GM12878 (cell line): ENCODE measurements at regions not wholly inside any gene's neighbourhood (a gene's known extent, or its start where the extent isn't known, plus 50 kb on each side); places are given as distances from the start of the nearest gene placed in this dataset.
A peak's percentile ranks its signal among the peaks of the same experiment; 100 is the strongest.

Experiments used
- ATAC-seq: fragments of 200-7000 bp; cut with Tn5 transposase; 3 replicates; pipeline ENCODE4 v1.9.1; 2020; ENCODE audit warnings: mild to moderate bottlenecking, moderate library complexity
- BruUV-seq: library from RNA; stranded (reverse); fragments of 400-500 nt; replicated peaks from 2 replicates; lab custom pipeline; 2021; lab: Mats Ljungman, UMichigan
- CTCF ChIA-PET: fragments of 300-600 bp; sonication (Branson Sonifier 250); formaldehyde crosslinking; extraction: SDS; loops from one replicate; lab custom pipeline; 2021; ENCODE audit warnings: inconsistent platforms; lab: Yijun Ruan, JAX
- POLR2A ChIA-PET: fragments of 350-600 bp; formaldehyde crosslinking; extraction: SDS; loops from one replicate; lab custom pipeline; 2021; ENCODE audit warnings: inconsistent platforms; lab: Charles Lee
- RAD21 ChIA-PET: fragments of 300-600 bp; sonication (Branson Sonifier 250); formaldehyde crosslinking; loops from one replicate; lab custom pipeline; 2023; ENCODE audit warnings: antibody characterized with exemption; ENCODE audit not compliant: unreplicated experiment; lab: Charles Lee
- SMC1A ChIA-PET: fragments of 300-600 bp; sonication (Branson Sonifier 250); formaldehyde crosslinking; loops from one replicate; lab custom pipeline; 2023; ENCODE audit not compliant: unreplicated experiment, uncharacterized antibody; lab: Charles Lee
- DNase-seq: peaks from one replicate; pipeline ENCODE4 v3.0.0-alpha.2; 2011; ENCODE audit warnings: low read depth, low spot score
- FAIRE-seq: peaks from 3 replicates; lab custom pipeline; 2011; peaks lifted over from hg19 to GRCh38; lab: Jason Lieb, UNC
- H2AFZ ChIP-seq: 2 replicates; pipeline ENCODE4 v1.6.0; 2011; ENCODE audit warnings: low read depth, low read length, control low read depth; ENCODE audit not compliant: control insufficient read depth
- H3K27ac ChIP-seq: 2 replicates; pipeline ENCODE4 v1.5.1; 2011; ENCODE audit warnings: control low read depth; ENCODE audit not compliant: control insufficient read depth, insufficient read depth
- H3K27me3 ChIP-seq, 2 experiments: replicated peaks in 1 of 2; 2 replicates each; pipeline versions ENCODE4 v1.6.0 to v1.6.1; 2011; ENCODE audit warnings: low read length in 1 of 2; ENCODE audit not compliant: control insufficient read depth in 2 of 2, insufficient read depth in 2 of 2
- H3K36me3 ChIP-seq, 2 experiments: 2 replicates each; pipeline ENCODE4 v1.5.1; 2011; ENCODE audit warnings: low read length in 1 of 2; ENCODE audit not compliant: control insufficient read depth in 2 of 2, insufficient read depth in 2 of 2
- H3K4me1 ChIP-seq: 2 replicates; pipeline ENCODE4 v1.6.1; 2011; ENCODE audit warnings: mild to moderate bottlenecking, low read length, moderate library complexity, mixed read lengths; ENCODE audit not compliant: control insufficient read depth, insufficient read depth
- H3K4me2 ChIP-seq: 2 replicates; pipeline ENCODE4 v1.6.0; 2011; ENCODE audit warnings: control low read depth; ENCODE audit not compliant: control insufficient read depth, insufficient read depth
- H3K4me3 ChIP-seq: fragments of 200-600 bp; sonication (generic); 2 replicates; pipeline ENCODE4 v1.5.1; 2016
- H3K79me2 ChIP-seq: 2 replicates; pipeline ENCODE4 v1.6.0; 2011; ENCODE audit warnings: low read length; ENCODE audit not compliant: control insufficient read depth, insufficient read depth
- H3K9ac ChIP-seq: 2 replicates; pipeline ENCODE4 v1.8.0; 2011; ENCODE audit warnings: low read length, control low read depth, mixed read lengths; ENCODE audit not compliant: control insufficient read depth, insufficient read depth
- H3K9me3 ChIP-seq: replicated peaks from 3 replicates; pipeline ENCODE4 v1.5.1; 2011; ENCODE audit warnings: mild to moderate bottlenecking, low read length; ENCODE audit not compliant: control insufficient read depth, insufficient read depth
- H4K20me1 ChIP-seq: 2 replicates; pipeline ENCODE4 v1.6.0; 2011; ENCODE audit not compliant: control insufficient read depth, insufficient read depth
- MEF2B ChIP-seq: fragments of 450-650 bp; IDR thresholded peaks from 2 replicates; pipeline ENCODE4 v1.6.1; 2018; ENCODE audit warnings: mild to moderate bottlenecking, moderate library complexity; ENCODE audit not compliant: partially characterized antibody, poor library complexity, severe bottlenecking
- RELB ChIP-seq: fragments of 450-650 bp; IDR thresholded peaks from 2 replicates; pipeline ENCODE4 v1.6.1; 2017; ENCODE audit warnings: low read depth, mild to moderate bottlenecking, moderate library complexity
- WGBS: methylation state at CpG from one replicate; pipeline ENCODE4 v1.1.6; 2016; ENCODE audit warnings: low lambda C conversion rate; ENCODE audit not compliant: insufficient replicate concordance, insufficient coverage; ENCODE audit errors: missing lambda C conversion rate; 5-methylcytosine and 5-hydroxymethylcytosine counted together
- in situ Hi-C: fragments of 300-500 bp; cut with MboI; formaldehyde crosslinking; loops from 9 replicates; pipeline ENCODE4 v1.14.3; 2018; ENCODE audit warnings: mixed read lengths
- intact Hi-C: fragments of 100-400 bp; cut with micrococcal nuclease; formaldehyde crosslinking; loops from one replicate; pipeline ENCODE4 v1.14.2; 2022; ENCODE audit not compliant: unreplicated experiment

GRCh38 chr16:85562093-85562786 is 50.9 kb upstream of the GSE1 start:
- Histone ChIP-seq H3K9ac (no peak overlapping the region; the same call in 1 of the 2 replicates), H3K4me3 (no peak overlapping the region), H3K79me2 (peaks cover 81% of the 10 kb centered on the region), H3K36me3 (peaks cover 0 to 1% of the 10 kb centered on the region in 2 experiments; a peak in 2 of 4 replicates), H3K27me3 (no peaks in the 10 kb centered on the region), H3K9me3 (no peaks in the 10 kb centered on the region), H4K20me1 (peaks cover 22% of the 10 kb centered on the region), H3K4me1 (peaks cover 25% of the 10 kb centered on the region), H2AFZ (no peak overlapping the region), H3K27ac (no peak overlapping the region), H3K4me2 (peak overlapping the region; percentile 41; the same call in 1 of the 2 replicates)
- intact Hi-C loops (no loop called here), in situ Hi-C loops (loop anchor here (25.0 kb wide), 1 partner anchor 950 kb away; the partner anchor contains the start of gene COTL1)
- TF ChIP-seq MEF2B (peak; percentile 14), RELB (no peak)
- 97% methylated on average over 19 of the region's 19 CpGs for WGBS
- ChIA-PET SMC1A (interaction anchor here (0.6 to 1.4 kb wide), 3 partner anchors 7 to 60 kb away, joined by 3 to 5 read pairs (median 3); no protein-coding TSS in a partner anchor), POLR2A (interaction anchor here (0.6 to 1.2 kb wide), 3 partner anchors 9 to 68 kb away, joined by 3 to 4 read pairs (median 3); no protein-coding TSS in a partner anchor), RAD21 (no interaction called here), CTCF (interaction anchor here (0.8 to 1.6 kb wide), 3 partner anchors 10 to 48 kb away, joined by 3 to 9 read pairs (median 3); no protein-coding TSS in a partner anchor)
- BruUV-seq, result no TSS peak
- DNase-seq (no peak), ATAC-seq (no peak), FAIRE-seq (no peak)
